A549 (cell line): ENCODE measurements at regions not wholly inside any gene's neighbourhood (a gene's known extent, or its start where the extent isn't known, plus 50 kb on each side); places are given as distances from the start of the nearest gene placed in this dataset.
A peak's percentile ranks its signal among the peaks of the same experiment; 100 is the strongest.

Experiments
- ATAC-seq, 2 experiments: fragments of 200-7000 bp in 1 of 2; fragments of >200 bp in 1 of 2; cut with Nextera tagmentation in 1 of 2; cut with Tn5 transposase in 1 of 2; 3 replicates each; pipeline versions ENCODE4 v1.8.0 to v1.9.1; 2018 to 2020; ENCODE audit warnings: mild to moderate bottlenecking in 1 of 2, moderate library complexity in 1 of 2
- CTCF ChIA-PET: fragments of 300-600 bp; sonication (Branson Sonifier 250); formaldehyde crosslinking; extraction: SDS; loops from one replicate; lab custom pipeline; 2021; ENCODE audit warnings: antibody characterized with exemption, inconsistent platforms; lab: Yijun Ruan, JAX
- POLR2A ChIA-PET: fragments of 350-600 bp; formaldehyde crosslinking; extraction: SDS; loops from one replicate; lab custom pipeline; 2021; ENCODE audit warnings: antibody characterized with exemption, inconsistent platforms; lab: Yijun Ruan, JAX
- DNase-seq, 2 experiments: peaks; one replicate each; pipeline versions ENCODE4 v3.0.0 to v3.0.0-alpha.2; 2011 to 2016; ENCODE audit warnings: low read depth in 1 of 2, low spot score in 1 of 2
- FAIRE-seq: peaks from 2 replicates; lab custom pipeline; 2011; peaks lifted over from hg19 to GRCh38; lab: Jason Lieb, UNC
- H3K27ac ChIP-seq, 2 experiments: fragments of >200 bp; sonication (Bioruptor Twin); formaldehyde crosslinking; 3 replicates each; pipeline ENCODE4 v1.5.1; 2016 to 2017
- H3K4me1 ChIP-seq: fragments of >200 bp; sonication (Bioruptor Twin); formaldehyde crosslinking; 3 replicates; pipeline ENCODE4 v1.6.1; 2016
- H3K4me2 ChIP-seq: fragments of >200 bp; sonication (Bioruptor Twin); formaldehyde crosslinking; 3 replicates; pipeline ENCODE4 v1.6.1; 2016
- H3K4me3 ChIP-seq: fragments of >200 bp; sonication (Bioruptor Twin); formaldehyde crosslinking; 3 replicates; pipeline ENCODE4 v1.5.1; 2016
- H3K9me3 ChIP-seq: fragments of >200 bp; sonication (Bioruptor Twin); formaldehyde crosslinking; 3 replicates; pipeline ENCODE4 v1.6.1; 2016
- BHLHE40 ChIP-seq: IDR thresholded peaks from 2 replicates; pipeline ENCODE4 v1.6.1; 2012; ENCODE audit warnings: low read depth, low read length, inconsistent platforms
- CEBPB ChIP-seq, 2 experiments: fragments of >200 bp in 1 of 2; sonication (Bioruptor Twin) in 1 of 2; formaldehyde crosslinking in 1 of 2; IDR thresholded peaks; 2 replicates each; pipeline ENCODE4 v1.6.1; 2012 to 2016
- EHMT2 ChIP-seq: fragments of 200-600 bp; sonication (generic); IDR thresholded peaks from 2 replicates; pipeline ENCODE4 v1.6.1; 2016; ENCODE audit warnings: antibody characterized with exemption, low read depth, mild to moderate bottlenecking, moderate library complexity
- EP300 ChIP-seq, 2 experiments: fragments of >200 bp; sonication (Bioruptor Twin); formaldehyde crosslinking; IDR thresholded peaks; 2 replicates in 1 of 2; 3 replicates in 1 of 2; pipeline ENCODE4 v1.6.1; 2016 to 2017
- ESRRA ChIP-seq: fragments of 150-350 bp; IDR thresholded peaks from 2 replicates; pipeline ENCODE4 v1.6.1; 2014; ENCODE audit warnings: mild to moderate bottlenecking, low read length, borderline replicate concordance
- FOSL2 ChIP-seq, 2 experiments: fragments of 450-650 bp in 1 of 2; fragments of >200 bp in 1 of 2; sonication (Bioruptor Twin) in 1 of 2; formaldehyde crosslinking; IDR thresholded peaks; 2 replicates each; pipeline versions ENCODE4 v1.5.0 to v1.6.1; 2016 to 2020; ENCODE audit warnings: mild to moderate bottlenecking in 1 of 2, moderate library complexity in 1 of 2
- FOXS1 ChIP-seq: fragments of 250-450 bp; sonication (Bioruptor Pico); IDR thresholded peaks from 2 replicates; pipeline ENCODE4 v1.5.0; 2020; ENCODE audit warnings: mild to moderate bottlenecking, moderate library complexity
- GATA3 ChIP-seq: IDR thresholded peaks from 2 replicates; pipeline ENCODE4 v1.6.1; 2012; ENCODE audit warnings: borderline replicate concordance
- HOXA7 ChIP-seq: fragments of 250-450 bp; sonication (Bioruptor Pico); IDR thresholded peaks from 2 replicates; pipeline ENCODE4 v1.5.0; 2020; ENCODE audit warnings: mild to moderate bottlenecking, moderate library complexity
- JUNB ChIP-seq: fragments of >200 bp; sonication (Bioruptor Twin); formaldehyde crosslinking; IDR thresholded peaks from 2 replicates; pipeline ENCODE4 v1.6.1; 2016
- MAFK ChIP-seq: fragments of 450-650 bp; IDR thresholded peaks from 2 replicates; pipeline ENCODE4 v1.6.1; 2014; ENCODE audit not compliant: partially characterized antibody
- MYC ChIP-seq: IDR thresholded peaks from 2 replicates; pipeline ENCODE4 v1.6.1; 2012; ENCODE audit warnings: mild to moderate bottlenecking, inconsistent platforms, low read length, improper control_type of control experiment, borderline replicate concordance
- NFE2L2 ChIP-seq: fragments of 150-350 bp; conservative IDR thresholded peaks from 2 replicates; pipeline ENCODE4 v1.6.1; 2014; ENCODE audit warnings: low read length
- RAD21 ChIP-seq, 2 experiments: fragments of >200 bp in 1 of 2; sonication (Bioruptor Twin) in 1 of 2; formaldehyde crosslinking in 1 of 2; IDR thresholded peaks in 1 of 2; conservative IDR thresholded peaks in 1 of 2; 2 replicates in 1 of 2; 3 replicates in 1 of 2; pipeline ENCODE4 v1.6.1; 2012 to 2018; ENCODE audit warnings: inconsistent platforms in 1 of 2
- RARB ChIP-seq: fragments of 250-450 bp; sonication (Bioruptor Pico); IDR thresholded peaks from 2 replicates; pipeline ENCODE4 v1.8.0; 2021; ENCODE audit warnings: mild to moderate bottlenecking, moderate library complexity
- RNF2 ChIP-seq: fragments of 200-600 bp; sonication (generic); IDR thresholded peaks from 2 replicates; pipeline ENCODE4 v1.6.1; 2016; ENCODE audit warnings: low read depth, mild to moderate bottlenecking, antibody characterized with exemption, moderate library complexity, borderline replicate concordance
- SMC3 ChIP-seq: fragments of >200 bp; sonication (Bioruptor Twin); formaldehyde crosslinking; IDR thresholded peaks from 3 replicates; pipeline ENCODE4 v1.6.1; 2018; ENCODE audit warnings: inconsistent platforms
- ZFP36 ChIP-seq: fragments of 450-650 bp; IDR thresholded peaks from 2 replicates; pipeline ENCODE4 v1.6.1; 2014; ENCODE audit warnings: borderline replicate concordance; ENCODE audit not compliant: partially characterized antibody
- ZNF302 ChIP-seq: fragments of 250-450 bp; sonication (Bioruptor Pico); IDR thresholded peaks from 2 replicates; pipeline ENCODE4 v1.9.0; 2021; ENCODE audit warnings: inconsistent platforms, mild to moderate bottlenecking, moderate library complexity
- ZSCAN20 ChIP-seq: fragments of 250-450 bp; sonication (Bioruptor Pico); IDR thresholded peaks from 2 replicates; pipeline ENCODE4 v1.8.0; 2022; ENCODE audit warnings: mild to moderate bottlenecking, moderate library complexity
- WGBS: methylation state at CpG from one replicate; pipeline ENCODE4 v1.1.6; 2017; ENCODE audit errors: missing lambda C conversion rate; 5-methylcytosine and 5-hydroxymethylcytosine counted together
- TF ChIP-seq, protein P1 (sequence below): IDR thresholded peaks from 2 replicates; pipeline ENCODE4 v1.6.1; 2012
- TF ChIP-seq, protein P2 (sequence below): fragments of 250-450 bp; sonication (Bioruptor Pico); IDR thresholded peaks from 2 replicates; pipeline ENCODE4 v1.5.0; 2020; ENCODE audit warnings: low read depth, mild to moderate bottlenecking, moderate library complexity
- TF ChIP-seq, protein P3 (sequence below): fragments of >200 bp; sonication (Bioruptor Twin); formaldehyde crosslinking; IDR thresholded peaks from 2 replicates; pipeline ENCODE4 v1.6.1; 2016
- TF ChIP-seq, protein P4 (sequence below): fragments of 250-450 bp; sonication (Bioruptor Pico); IDR thresholded peaks from 2 replicates; pipeline ENCODE4 v1.5.0; 2021; ENCODE audit warnings: mild to moderate bottlenecking, moderate library complexity, borderline replicate concordance
- TF ChIP-seq, protein P5 (sequence below): IDR thresholded peaks from 2 replicates; pipeline ENCODE4 v1.6.1; 2012

DNA sequence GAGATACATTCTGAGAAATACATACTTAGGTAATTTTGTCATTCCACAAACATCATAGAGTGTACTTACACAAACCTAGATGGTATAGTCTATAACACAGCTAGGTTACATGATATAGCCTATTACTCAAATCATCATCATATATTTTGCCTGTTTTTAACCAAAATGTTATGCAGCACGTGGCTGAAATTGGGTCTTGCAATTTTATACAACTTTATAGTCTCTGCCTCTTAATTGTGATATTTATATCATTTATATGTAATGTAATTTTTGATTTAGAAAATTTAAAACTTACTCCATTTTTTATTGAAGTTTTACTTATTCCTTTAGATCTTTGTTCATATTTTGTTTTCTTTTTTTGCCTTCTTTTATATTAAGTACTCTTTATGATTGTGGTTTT lies 350.7 kb upstream of the DCN start:
- POLR2A ChIA-PET, result no interaction called here
- ATAC-seq, result no peak
- CTCF ChIA-PET, result interaction anchor here (1.0 kb wide), 1 partner anchor 30 kb away, joined by 3 read pairs; no protein-coding TSS in a partner anchor
- H3K9me3 ChIP-seq, result peaks cover 15% of the 10 kb centered on the region; the same call in 1 of the 3 replicates
- no peak for FAIRE-seq
- WGBS, result 24% methylated on average over 1 of the region's 1 CpG
- no peak for DNase-seq
- no peak overlapping the region for H3K27ac ChIP-seq
- H3K4me3 ChIP-seq, result no peak overlapping the region
- TF ChIP-seq RNF2 (no peak), RARB (no peak), NFE2L2 (no peak), EHMT2 (no peak), HOXA7 (CRISPR knock-in tag) (no peak), RAD21 (conservative IDR thresholded peaks at IDR 0.05 in 1 of 2, IDR thresholded peaks at IDR 0.05 in 1 of 2) (no peak), SMC3 (no peak), ZSCAN20 (CRISPR knock-in tag) (no peak), BHLHE40 (no peak), ESRRA (no peak), ZFP36 (no peak), MYC (no peak), ZNF302 (CRISPR knock-in tag) (no peak)
- TF ChIP-seq, protein P1, sequence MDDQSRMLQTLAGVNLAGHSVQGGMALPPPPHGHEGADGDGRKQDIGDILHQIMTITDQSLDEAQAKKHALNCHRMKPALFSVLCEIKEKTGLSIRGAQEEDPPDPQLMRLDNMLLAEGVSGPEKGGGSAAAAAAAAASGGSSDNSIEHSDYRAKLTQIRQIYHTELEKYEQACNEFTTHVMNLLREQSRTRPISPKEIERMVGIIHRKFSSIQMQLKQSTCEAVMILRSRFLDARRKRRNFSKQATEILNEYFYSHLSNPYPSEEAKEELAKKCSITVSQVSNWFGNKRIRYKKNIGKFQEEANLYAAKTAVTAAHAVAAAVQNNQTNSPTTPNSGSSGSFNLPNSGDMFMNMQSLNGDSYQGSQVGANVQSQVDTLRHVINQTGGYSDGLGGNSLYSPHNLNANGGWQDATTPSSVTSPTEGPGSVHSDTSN, result no peak
- TF ChIP-seq, protein P2, sequence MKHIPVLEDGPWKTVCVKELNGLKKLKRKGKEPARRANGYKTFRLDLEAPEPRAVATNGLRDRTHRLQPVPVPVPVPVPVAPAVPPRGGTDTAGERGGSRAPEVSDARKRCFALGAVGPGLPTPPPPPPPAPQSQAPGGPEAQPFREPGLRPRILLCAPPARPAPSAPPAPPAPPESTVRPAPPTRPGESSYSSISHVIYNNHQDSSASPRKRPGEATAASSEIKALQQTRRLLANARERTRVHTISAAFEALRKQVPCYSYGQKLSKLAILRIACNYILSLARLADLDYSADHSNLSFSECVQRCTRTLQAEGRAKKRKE (CRISPR knock-in tag), result no peak
- TF ChIP-seq, protein P3, sequence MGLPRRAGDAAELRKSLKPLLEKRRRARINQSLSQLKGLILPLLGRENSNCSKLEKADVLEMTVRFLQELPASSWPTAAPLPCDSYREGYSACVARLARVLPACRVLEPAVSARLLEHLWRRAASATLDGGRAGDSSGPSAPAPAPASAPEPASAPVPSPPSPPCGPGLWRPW, result no peak
- H3K4me2 ChIP-seq, result no peak overlapping the region
- peaks cover 11% of the 10 kb centered on the region; the same call in 1 of the 3 replicates for H3K4me1 ChIP-seq

DNA sequence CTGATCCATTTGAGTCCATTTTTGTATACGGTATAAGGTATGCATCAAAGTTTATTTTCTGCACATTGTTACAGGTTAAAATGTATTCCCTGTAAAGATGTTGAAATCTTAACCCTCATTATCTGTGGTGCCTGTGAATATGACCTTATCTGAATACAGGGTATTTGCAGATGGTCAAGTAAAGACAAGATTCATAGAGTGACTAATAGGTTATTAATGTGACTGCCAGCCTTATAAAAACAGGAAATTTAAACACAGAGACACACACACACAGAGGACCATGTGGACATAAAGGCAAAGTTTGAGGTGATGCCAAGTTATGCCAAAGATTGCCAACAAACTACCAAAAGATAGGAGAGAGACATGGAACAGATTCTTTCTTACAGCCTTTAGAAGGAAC lies 347.2 kb upstream of the DCN start:
- peak; percentile 86 for FAIRE-seq
- DNase-seq, result peak; percentile 3 to 62
- H3K9me3 ChIP-seq, result peaks cover 15% of the 10 kb centered on the region; the same call in 1 of the 3 replicates
- H3K4me1 ChIP-seq, result peaks cover 11% of the 10 kb centered on the region; the same call in 1 of the 3 replicates
- POLR2A ChIA-PET, result no interaction called here
- no peak overlapping the region for H3K4me3 ChIP-seq
- H3K4me2 ChIP-seq, result peak overlapping the region; percentile 30
- peak; percentile 77 to 87; a peak in 5 of 6 replicates for ATAC-seq
- CTCF ChIA-PET, result no interaction called here
- TF ChIP-seq, protein P4, sequence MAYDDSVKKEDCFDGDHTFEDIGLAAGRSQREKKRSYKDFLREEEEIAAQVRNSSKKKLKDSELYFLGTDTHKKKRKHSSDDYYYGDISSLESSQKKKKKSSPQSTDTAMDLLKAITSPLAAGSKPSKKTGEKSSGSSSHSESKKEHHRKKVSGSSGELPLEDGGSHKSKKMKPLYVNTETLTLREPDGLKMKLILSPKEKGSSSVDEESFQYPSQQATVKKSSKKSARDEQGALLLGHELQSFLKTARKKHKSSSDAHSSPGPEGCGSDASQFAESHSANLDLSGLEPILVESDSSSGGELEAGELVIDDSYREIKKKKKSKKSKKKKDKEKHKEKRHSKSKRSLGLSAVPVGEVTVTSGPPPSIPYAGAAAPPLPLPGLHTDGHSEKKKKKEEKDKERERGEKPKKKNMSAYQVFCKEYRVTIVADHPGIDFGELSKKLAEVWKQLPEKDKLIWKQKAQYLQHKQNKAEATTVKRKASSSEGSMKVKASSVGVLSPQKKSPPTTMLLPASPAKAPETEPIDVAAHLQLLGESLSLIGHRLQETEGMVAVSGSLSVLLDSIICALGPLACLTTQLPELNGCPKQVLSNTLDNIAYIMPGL (CRISPR knock-in tag), result no peak
- TF ChIP-seq ZNF302 (CRISPR knock-in tag) (no peak), MAFK (no peak), GATA3 (peak; percentile 80; the same call in 1 of the 2 replicates), JUNB (peak; percentile 77), FOXS1 (CRISPR knock-in tag) (peak; percentile 43; the same call in 1 of the 2 replicates), EP300 (IDR thresholded peaks at IDR 0.05) (0 out of 5 replicates have a peak, but pooled peaks of 1 of the 2 experiments have one; percentile 13), RAD21 (conservative IDR thresholded peaks at IDR 0.05 in 1 of 2, IDR thresholded peaks at IDR 0.05 in 1 of 2) (0 out of 5 replicates have a peak, but pooled peaks of 1 of the 2 experiments have one; percentile 15), CEBPB (IDR thresholded peaks at IDR 0.05) (peak; percentile 55; a peak in 3 of 4 replicates), FOSL2 (IDR thresholded peaks at IDR 0.05) (peak; percentile 50; the same call in 1 of the 2 replicates), FOSL2 (CRISPR knock-in tag; IDR thresholded peaks at IDR 0.05) (peak; percentile 63), EHMT2 (no peak)
- TF ChIP-seq, protein P5, sequence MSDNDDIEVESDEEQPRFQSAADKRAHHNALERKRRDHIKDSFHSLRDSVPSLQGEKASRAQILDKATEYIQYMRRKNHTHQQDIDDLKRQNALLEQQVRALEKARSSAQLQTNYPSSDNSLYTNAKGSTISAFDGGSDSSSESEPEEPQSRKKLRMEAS, result peak; percentile 58; the same call in 1 of the 2 replicates
- TF ChIP-seq, all 56 proteins: peak for 8
- WGBS, result 2% methylated on average over 1 of the region's 1 CpG
- no peak overlapping the region for H3K27ac ChIP-seq
